Liver (tissue), 7 donors: ENCODE measurements at regions not wholly inside any gene's neighbourhood (a gene's known extent, or its start where the extent isn't known, plus 50 kb on each side); places are given as distances from the start of the nearest gene placed in this dataset.

Experiments
- DNase-seq: peaks from one replicate; pipeline ENCODE4 v3.0.0-alpha.2; 2017; ENCODE audit warnings: low spot score
- H3K27ac ChIP-seq, 2 donors: one replicate each; pipeline ENCODE4 v1.7.0; 2013; ENCODE audit warnings: inconsistent platforms in 2 of 2, low read length in 2 of 2, control low read depth in 1 of 2, low read depth in 1 of 2, mild to moderate bottlenecking in 1 of 2
- H3K27me3 ChIP-seq, 4 donors: one replicate each; pipeline versions ENCODE4 v1.6.1 to v1.7.0; 2013; ENCODE audit warnings: low read length in 3 of 4, inconsistent platforms in 1 of 4, mild to moderate bottlenecking in 1 of 4, moderate library complexity in 1 of 4; ENCODE audit not compliant: control insufficient read depth in 4 of 4, insufficient read depth in 4 of 4
- H3K36me3 ChIP-seq, 4 donors: one replicate each; pipeline versions ENCODE4 v1.6.1 to v1.7.0; 2013; ENCODE audit warnings: low read length in 3 of 4, mild to moderate bottlenecking in 3 of 4, low read depth in 1 of 4, moderate library complexity in 1 of 4; ENCODE audit not compliant: control insufficient read depth in 4 of 4, insufficient read depth in 3 of 4
- H3K4me1 ChIP-seq, 4 donors: one replicate each; pipeline versions ENCODE4 v1.6.1 to v1.7.0; 2013; ENCODE audit warnings: low read length in 3 of 4, mild to moderate bottlenecking in 3 of 4, moderate library complexity in 1 of 4; ENCODE audit not compliant: control insufficient read depth in 4 of 4, insufficient read depth in 4 of 4
- H3K4me3 ChIP-seq, 3 donors: one replicate each; pipeline versions ENCODE4 v1.6.1 to v1.7.0; 2013; ENCODE audit warnings: low read length in 3 of 3, control low read depth in 1 of 3, low read depth in 1 of 3, mild to moderate bottlenecking in 1 of 3
- H3K9ac ChIP-seq, 2 donors: one replicate each; pipeline ENCODE4 v1.7.0; 2013; ENCODE audit warnings: low read length in 2 of 2, mild to moderate bottlenecking in 2 of 2, moderate library complexity in 2 of 2, control low read depth in 1 of 2, low read depth in 1 of 2
- H3K9me3 ChIP-seq, 4 donors: one replicate each; pipeline versions ENCODE4 v1.6.1 to v1.7.0; 2013; ENCODE audit warnings: low read length in 3 of 4; ENCODE audit not compliant: control insufficient read depth in 4 of 4
- ATF3 ChIP-seq: IDR thresholded peaks from 2 replicates; pipeline ENCODE4 v1.6.1; 2016; ENCODE audit warnings: antibody characterized with exemption
- EGR1 ChIP-seq, 2 donors: IDR thresholded peaks; 2 replicates each; pipeline ENCODE4 v1.6.1; 2016 to 2018; ENCODE audit warnings: antibody characterized with exemption in 2 of 2, low read depth in 2 of 2
- FOXA1 ChIP-seq: IDR thresholded peaks from 2 replicates; pipeline ENCODE4 v1.6.1; 2016; ENCODE audit warnings: antibody characterized with exemption
- FOXA2 ChIP-seq: IDR thresholded peaks from 2 replicates; pipeline ENCODE4 v1.6.1; 2016; ENCODE audit warnings: antibody characterized with exemption
- GABPA ChIP-seq, 2 donors: IDR thresholded peaks in 1 of 2; conservative IDR thresholded peaks in 1 of 2; 2 replicates each; pipeline ENCODE4 v1.6.1; 2016; ENCODE audit warnings: antibody characterized with exemption in 2 of 2, mild to moderate bottlenecking in 1 of 2, moderate library complexity in 1 of 2
- HNF4A ChIP-seq, 2 donors: conservative IDR thresholded peaks; 2 replicates each; pipeline ENCODE4 v1.6.1; 2016; ENCODE audit warnings: antibody characterized with exemption in 2 of 2, mild to moderate bottlenecking in 2 of 2
- HNF4G ChIP-seq: IDR thresholded peaks from 2 replicates; pipeline ENCODE4 v1.6.1; 2016; ENCODE audit warnings: antibody characterized with exemption
- JUND ChIP-seq, 2 donors: IDR thresholded peaks; 2 replicates each; pipeline ENCODE4 v1.6.1; 2016; ENCODE audit warnings: antibody characterized with exemption in 2 of 2
- NR2F2 ChIP-seq: IDR thresholded peaks from 2 replicates; pipeline ENCODE4 v1.6.1; 2016; ENCODE audit warnings: antibody characterized with exemption
- REST ChIP-seq: IDR thresholded peaks from 2 replicates; pipeline ENCODE4 v1.6.1; 2016; ENCODE audit warnings: antibody characterized with exemption, mild to moderate bottlenecking
- RXRA ChIP-seq, 2 donors: IDR thresholded peaks; 2 replicates each; pipeline ENCODE4 v1.6.1; 2017 to 2018; ENCODE audit warnings: antibody characterized with exemption in 2 of 2, mild to moderate bottlenecking in 1 of 2
- TAF1 ChIP-seq: conservative IDR thresholded peaks from 2 replicates; pipeline ENCODE4 v1.6.1; 2016; ENCODE audit warnings: antibody characterized with exemption, mild to moderate bottlenecking
- YY1 ChIP-seq: IDR thresholded peaks from 2 replicates; pipeline ENCODE4 v1.6.1; 2016; ENCODE audit warnings: antibody characterized with exemption, mild to moderate bottlenecking
- WGBS: extraction: QIAGEN DNeasy Blood & Tissue Kit; methylation state at CpG from one replicate; pipeline ENCODE4 v1.1.7; 2013; 5-methylcytosine and 5-hydroxymethylcytosine counted together
- TF ChIP-seq, protein P1 (sequence below): IDR thresholded peaks from 2 replicates; pipeline ENCODE4 v1.6.1; 2016; ENCODE audit warnings: antibody characterized with exemption
- TF ChIP-seq, protein P2 (sequence below): IDR thresholded peaks from 2 replicates; pipeline ENCODE4 v1.6.1; 2016; ENCODE audit warnings: antibody characterized with exemption
- donor health status: healthy.
- donor health status: healthy.
- donor health status: healthy.
- donor health status: healthy.

DNA sequence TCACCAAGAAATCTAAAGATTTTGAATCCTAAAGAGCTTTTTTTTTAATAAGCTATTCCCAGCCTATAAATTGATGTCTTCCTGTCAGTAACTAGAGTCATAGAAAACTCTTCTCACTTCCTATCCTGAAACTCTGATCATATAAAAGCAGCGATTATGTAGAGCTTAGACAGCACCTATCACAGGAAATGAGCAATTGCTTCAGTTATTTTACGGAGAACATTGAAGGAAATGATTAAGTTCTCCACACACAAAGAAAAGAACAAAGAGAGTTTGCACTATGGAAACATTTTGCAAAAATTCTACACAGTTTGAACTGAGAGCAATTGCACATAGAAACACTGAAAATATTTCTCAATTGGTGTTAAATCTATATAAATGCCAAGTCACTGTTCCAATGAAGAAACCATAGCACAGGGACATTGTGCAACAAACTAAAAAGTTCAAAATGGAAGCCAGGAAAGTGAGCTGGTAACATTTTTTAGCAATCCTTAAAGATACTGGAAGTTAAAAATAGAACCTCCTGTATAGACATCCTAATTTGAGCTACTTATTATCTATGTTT is 291.5 kb upstream of the ARHGEF26 start:
- TF ChIP-seq GABPA (IDR thresholded peaks at IDR 0.05 in 1 of 2, conservative IDR thresholded peaks at IDR 0.05 in 1 of 2) (no peak), ATF3 (no peak), JUND (IDR thresholded peaks at IDR 0.05) (no peak), RXRA (IDR thresholded peaks at IDR 0.05) (no peak), REST (no peak)
- 77% methylated on average over 2 of the region's 2 CpGs for WGBS
- Histone ChIP-seq H3K27me3 (peaks cover 0 to 3% (median 0%) of the 10 kb centered on the region in 4 donors), H3K4me1 (peaks cover 0 to 10% (median 4%) of the 10 kb centered on the region in 4 donors), H3K9me3 (peaks cover 0 to 10% (median 0%) of the 10 kb centered on the region in 4 donors), H3K27ac (no peak overlapping the region), H3K36me3 (no peaks in the 10 kb centered on the region), H3K4me3 (no peak overlapping the region), H3K9ac (no peak overlapping the region)
- no peak for DNase-seq

DNA sequence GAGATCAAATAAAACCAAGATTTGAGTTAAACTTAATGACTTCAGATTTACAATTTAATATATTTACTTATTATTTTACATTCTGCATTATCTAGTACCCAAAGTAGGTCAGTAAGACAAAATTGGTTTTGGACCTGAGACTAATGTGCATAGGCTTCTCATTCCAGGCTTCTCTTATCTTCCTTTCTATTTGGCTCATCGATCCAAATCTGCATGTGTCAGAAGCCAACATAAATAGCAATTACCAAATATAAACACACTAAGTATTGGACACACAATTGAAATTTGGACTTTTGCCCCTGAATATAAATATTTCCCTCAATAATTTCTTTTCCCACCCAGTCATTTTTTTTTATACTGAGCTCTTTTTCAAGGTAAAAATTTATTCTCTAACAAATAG is 290.6 kb upstream of the ARHGEF26 start:
- peaks cover 0 to 10% (median 0%) of the 10 kb centered on the region in 4 donors for H3K9me3 ChIP-seq
- DNase-seq, result no peak
- no peak overlapping the region for H3K27ac ChIP-seq
- no peaks in the 10 kb centered on the region for H3K36me3 ChIP-seq
- TF ChIP-seq JUND (IDR thresholded peaks at IDR 0.05) (no peak), FOXA1 (no peak), HNF4A (conservative IDR thresholded peaks at IDR 0.05) (peak; percentile 52 to 70), FOXA2 (no peak), GABPA (IDR thresholded peaks at IDR 0.05 in 1 of 2, conservative IDR thresholded peaks at IDR 0.05 in 1 of 2) (no peak)
- H3K27me3 ChIP-seq, result peaks cover 0 to 5% (median 0%) of the 10 kb centered on the region in 4 donors
- H3K4me1 ChIP-seq, result peaks cover 0 to 10% (median 4%) of the 10 kb centered on the region in 4 donors
- no peak overlapping the region for H3K9ac ChIP-seq
- 33% methylated on average over 1 of the region's 1 CpG for WGBS
- H3K4me3 ChIP-seq, result no peak overlapping the region

DNA sequence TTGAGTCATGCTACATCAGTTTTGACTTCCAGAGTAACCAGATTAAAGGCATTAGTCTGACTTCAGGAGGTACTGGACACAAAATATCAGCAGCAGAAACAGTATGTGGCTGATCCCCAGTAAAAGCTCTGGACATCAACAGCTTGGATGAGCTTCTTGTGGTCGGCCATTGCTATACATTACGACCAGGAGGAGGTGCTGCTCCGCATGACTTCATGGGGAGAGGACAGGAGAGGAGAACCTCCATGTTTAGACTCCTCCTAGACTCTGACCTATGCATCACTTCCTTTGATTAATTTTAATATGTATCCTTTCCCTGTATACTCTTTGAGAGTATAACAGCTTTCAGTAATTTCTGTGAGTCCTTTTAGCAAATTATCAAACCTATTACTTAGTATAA is 285.6 kb upstream of the ARHGEF26 start:
- no peak for DNase-seq
- H3K36me3 ChIP-seq, result no peaks in the 10 kb centered on the region
- no peak overlapping the region for H3K9ac ChIP-seq
- peaks cover 0 to 4% (median 2%) of the 10 kb centered on the region in 4 donors for H3K4me1 ChIP-seq
- H3K27ac ChIP-seq, result no peak overlapping the region
- peaks cover 0 to 11% (median 0%) of the 10 kb centered on the region in 4 donors for H3K27me3 ChIP-seq
- WGBS, result 79% methylated on average over 3 of the region's 3 CpGs
- peaks cover 0 to 10% (median 0%) of the 10 kb centered on the region in 4 donors for H3K9me3 ChIP-seq
- H3K4me3 ChIP-seq, result no peak overlapping the region
- TF ChIP-seq, protein P1, sequence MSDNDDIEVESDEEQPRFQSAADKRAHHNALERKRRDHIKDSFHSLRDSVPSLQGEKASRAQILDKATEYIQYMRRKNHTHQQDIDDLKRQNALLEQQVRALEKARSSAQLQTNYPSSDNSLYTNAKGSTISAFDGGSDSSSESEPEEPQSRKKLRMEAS, result no peak
- TF ChIP-seq ATF3 (no peak), HNF4A (conservative IDR thresholded peaks at IDR 0.05) (no peak), NR2F2 (no peak), JUND (IDR thresholded peaks at IDR 0.05) (no peak), YY1 (no peak), HNF4G (no peak), FOXA2 (no peak), REST (no peak), TAF1 (no peak), RXRA (IDR thresholded peaks at IDR 0.05) (no peak), EGR1 (IDR thresholded peaks at IDR 0.05; ENCODE audit: low read depth in 2 of 2) (no peak)
- TF ChIP-seq, protein P2, sequence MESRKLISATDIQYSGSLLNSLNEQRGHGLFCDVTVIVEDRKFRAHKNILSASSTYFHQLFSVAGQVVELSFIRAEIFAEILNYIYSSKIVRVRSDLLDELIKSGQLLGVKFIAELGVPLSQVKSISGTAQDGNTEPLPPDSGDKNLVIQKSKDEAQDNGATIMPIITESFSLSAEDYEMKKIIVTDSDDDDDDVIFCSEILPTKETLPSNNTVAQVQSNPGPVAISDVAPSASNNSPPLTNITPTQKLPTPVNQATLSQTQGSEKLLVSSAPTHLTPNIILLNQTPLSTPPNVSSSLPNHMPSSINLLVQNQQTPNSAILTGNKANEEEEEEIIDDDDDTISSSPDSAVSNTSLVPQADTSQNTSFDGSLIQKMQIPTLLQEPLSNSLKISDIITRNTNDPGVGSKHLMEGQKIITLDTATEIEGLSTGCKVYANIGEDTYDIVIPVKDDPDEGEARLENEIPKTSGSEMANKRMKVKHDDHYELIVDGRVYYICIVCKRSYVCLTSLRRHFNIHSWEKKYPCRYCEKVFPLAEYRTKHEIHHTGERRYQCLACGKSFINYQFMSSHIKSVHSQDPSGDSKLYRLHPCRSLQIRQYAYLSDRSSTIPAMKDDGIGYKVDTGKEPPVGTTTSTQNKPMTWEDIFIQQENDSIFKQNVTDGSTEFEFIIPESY, result no peak
